HG03108 (cell line): ENCODE measurements at regions not wholly inside any gene's neighbourhood (a gene's known extent, or its start where the extent isn't known, plus 50 kb on each side); places are given as distances from the start of the nearest gene placed in this dataset.

Source experiments
- ATAC-seq: cut with Tn5 transposase; IDR thresholded peaks from one replicate; pipeline ENCODE4 v1.9.1; 2021; ENCODE audit warnings: moderate library complexity; ENCODE audit not compliant: unreplicated experiment

DNA sequence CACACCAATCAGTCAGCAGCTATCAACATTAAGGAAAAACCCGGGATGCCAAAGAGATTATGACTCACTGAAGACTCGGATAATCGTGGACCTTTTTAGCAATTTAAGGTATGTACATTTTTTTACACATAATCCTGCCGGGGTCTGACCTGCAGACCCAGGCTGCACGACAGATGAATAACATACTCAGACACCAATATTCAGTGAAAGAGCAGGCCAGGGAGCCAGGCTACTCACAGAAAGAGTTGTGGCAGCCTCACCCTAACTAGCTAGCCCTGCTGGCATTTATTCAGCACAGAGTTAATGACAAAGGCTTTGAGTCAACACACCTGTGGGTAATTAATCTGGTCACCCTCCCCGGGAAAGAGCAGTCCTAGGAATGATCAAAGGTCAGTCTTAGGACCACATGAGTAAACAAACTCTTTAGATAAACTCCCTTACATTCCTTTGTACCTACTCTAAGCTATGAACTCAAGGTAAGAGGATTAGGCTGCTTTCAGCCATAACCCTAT is 727.5 kb downstream of the TBL1XR1 start:
- ATAC-seq, result no peak

- ATAC-seq, result no peak
Observed at GRCh38 chr3:176463610-176464009, 733.7 kb downstream of the TBL1XR1 start.

DNA sequence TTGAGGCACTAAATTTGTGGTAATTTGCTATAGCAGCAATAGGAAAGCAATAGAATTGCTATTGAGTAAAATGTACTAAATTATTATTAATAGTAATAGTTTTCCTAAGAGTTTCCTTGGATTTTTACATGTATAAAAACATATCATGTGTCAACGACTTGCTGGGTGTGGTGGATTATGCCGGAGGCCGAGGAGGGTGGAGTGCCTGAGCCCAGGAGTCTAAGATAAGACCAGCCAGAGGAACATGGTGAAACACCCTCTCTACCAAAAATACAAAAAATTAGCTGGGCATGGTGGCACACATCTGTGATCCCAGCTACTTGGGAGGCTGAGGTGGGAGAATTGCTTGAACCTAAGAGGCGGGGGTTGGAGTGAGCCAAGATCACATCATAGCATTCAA is 749.9 kb downstream of the TBL1XR1 start:
- ATAC-seq, result no peak

DNA sequence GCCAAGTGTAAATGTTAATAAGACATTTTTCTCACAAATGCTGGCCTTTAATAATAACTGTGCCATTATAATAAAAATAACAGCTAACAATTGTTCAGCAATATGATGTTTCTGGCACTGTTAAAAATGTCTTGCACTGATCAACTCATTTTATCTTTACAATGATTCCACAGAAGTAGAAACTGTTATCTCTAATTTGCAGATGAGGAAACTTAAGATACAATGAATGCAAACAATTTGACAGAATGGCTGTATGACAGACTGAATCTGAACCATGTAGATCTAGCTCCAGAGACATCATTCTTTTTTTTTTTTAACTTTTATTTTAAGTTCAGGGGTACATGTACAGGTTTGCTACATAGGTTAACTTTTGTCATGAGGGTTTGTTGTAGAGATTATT is 755.0 kb downstream of the TBL1XR1 start:
- no peak for ATAC-seq

- ATAC-seq, result no peak
Observed at GRCh38 chr3:176439729-176440128, 757.6 kb downstream of the TBL1XR1 start.

- ATAC-seq, result no peak
Observed at GRCh38 chr3:176431991-176432390, 765.3 kb downstream of the TBL1XR1 start.

DNA sequence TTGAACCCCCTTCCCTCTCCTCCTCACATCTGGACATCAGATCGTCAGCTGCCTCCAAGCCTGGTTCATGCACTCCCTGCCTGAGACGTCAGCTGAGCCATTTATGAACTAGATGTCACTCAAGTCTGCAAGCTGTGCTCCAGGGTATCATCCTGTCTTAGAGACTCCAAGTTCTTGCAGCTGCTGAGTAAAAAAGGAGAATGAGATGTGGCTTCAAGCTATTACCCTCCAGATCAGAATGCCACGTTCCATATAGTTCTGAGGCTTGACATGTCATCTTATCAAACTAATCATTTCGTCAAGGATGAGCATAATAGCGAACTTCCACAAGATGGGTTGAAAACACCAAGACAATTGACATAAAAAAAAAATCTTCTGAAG is 766.3 kb downstream of the TBL1XR1 start:
- no peak for ATAC-seq

DNA sequence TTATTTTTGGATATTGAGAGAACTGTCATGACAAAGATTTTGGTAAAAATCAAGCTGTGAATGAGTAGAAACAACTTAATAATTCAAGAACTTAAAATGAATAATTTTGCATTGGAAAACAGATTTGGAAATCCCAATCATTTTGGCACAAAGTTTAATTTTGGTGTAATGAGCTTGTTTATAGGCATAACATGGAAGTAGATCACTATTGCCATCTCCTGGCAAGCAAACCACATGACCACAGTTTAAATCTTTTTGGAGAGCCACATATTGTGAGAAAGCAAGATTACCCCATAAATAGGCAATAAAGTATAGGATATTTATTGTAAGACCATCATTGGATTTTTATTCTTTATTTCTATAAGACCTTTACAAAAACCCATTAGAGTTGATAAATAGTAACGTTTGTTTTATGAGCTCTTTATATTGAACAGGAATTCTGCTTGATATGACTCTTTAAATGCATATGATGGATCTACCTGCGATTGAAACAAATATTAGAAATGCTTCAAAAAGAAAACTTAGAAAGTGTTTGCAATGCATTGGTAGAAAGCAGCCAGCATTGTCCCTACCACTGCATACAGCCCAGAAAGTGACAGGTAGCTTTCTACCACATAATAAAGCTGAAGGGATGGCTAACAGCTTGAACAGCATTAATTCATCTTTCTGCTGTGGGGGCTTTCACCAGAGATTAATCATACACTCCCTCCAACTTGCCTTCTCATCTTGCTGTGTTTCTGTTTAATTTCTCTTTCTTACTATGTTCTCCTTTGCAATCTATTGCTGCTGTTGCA is 766.8 kb downstream of the TBL1XR1 start:
- ATAC-seq, result no peak

- no peak for ATAC-seq
Observed at GRCh38 chr3:176428552-176428951, 768.7 kb downstream of the TBL1XR1 start.

GRCh38 chr3:176426371-176426770 is 770.9 kb downstream of the TBL1XR1 start:
- no peak for ATAC-seq

DNA sequence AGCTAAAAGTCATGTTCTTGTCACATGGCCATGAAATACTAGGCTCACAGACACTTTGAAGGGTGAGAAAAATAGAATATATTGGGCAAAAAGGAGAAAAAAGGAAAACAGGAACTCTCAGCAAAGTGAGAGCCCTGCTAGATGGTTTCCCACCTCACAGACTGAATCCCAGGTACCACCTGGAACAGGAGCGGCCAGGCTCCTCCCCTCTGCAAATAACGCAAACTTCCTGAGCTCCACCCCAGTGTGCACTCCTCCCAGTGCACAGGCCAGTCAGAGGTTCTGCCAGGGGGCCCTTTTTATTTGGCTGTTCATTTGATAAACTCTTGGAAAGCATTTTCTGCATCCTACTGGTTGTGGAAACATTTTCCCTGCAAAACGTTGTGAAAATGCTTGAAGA is 780.4 kb downstream of the TBL1XR1 start:
- no peak for ATAC-seq

GRCh38 chr3:176415661-176416295 is 781.5 kb downstream of the TBL1XR1 start:
- ATAC-seq, result no peak

DNA sequence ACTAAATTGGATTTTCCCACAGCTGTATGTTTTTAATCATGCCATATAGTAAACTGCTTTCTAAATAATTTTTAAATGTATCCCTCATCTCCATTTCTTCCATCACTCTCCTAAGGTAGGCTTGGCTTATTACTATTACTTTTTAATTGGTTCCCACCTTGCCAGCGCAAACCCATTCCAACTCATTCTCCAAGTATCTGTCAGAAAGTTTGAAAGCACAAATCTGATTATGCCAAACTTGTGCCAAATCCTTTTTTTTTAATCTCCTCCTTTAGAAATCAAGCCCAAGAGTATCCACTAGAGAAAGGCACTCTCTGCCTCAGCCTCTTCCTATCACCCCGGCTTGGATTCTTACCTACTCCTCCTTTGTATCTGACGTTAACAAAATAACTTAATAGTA is 784.5 kb downstream of the TBL1XR1 start:
- ATAC-seq, result no peak

DNA sequence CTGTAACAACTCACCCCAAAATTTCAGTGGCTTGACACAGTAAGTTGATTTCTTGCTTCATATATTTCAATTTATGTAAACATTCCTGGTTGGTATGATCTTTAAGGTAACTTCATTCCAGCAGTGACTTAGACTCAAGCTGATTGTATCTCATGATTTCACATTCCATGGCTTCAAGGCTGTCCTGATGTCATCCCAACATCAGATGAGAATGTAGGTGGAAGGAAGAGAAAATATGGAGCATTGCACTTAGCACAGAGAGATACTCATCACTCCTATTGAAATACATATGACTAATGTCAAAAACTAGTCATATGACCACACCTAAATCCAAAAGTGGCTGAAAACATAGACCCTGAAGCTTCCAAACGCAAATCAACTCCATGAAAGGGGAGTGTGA is 793.8 kb downstream of the TBL1XR1 start:
- no peak for ATAC-seq

- no peak for ATAC-seq
Observed at GRCh38 chr3:176401211-176401610, 796.1 kb downstream of the TBL1XR1 start.

- ATAC-seq, result no peak
Observed at GRCh38 chr3:176399193-176399592, 798.1 kb downstream of the TBL1XR1 start.

DNA sequence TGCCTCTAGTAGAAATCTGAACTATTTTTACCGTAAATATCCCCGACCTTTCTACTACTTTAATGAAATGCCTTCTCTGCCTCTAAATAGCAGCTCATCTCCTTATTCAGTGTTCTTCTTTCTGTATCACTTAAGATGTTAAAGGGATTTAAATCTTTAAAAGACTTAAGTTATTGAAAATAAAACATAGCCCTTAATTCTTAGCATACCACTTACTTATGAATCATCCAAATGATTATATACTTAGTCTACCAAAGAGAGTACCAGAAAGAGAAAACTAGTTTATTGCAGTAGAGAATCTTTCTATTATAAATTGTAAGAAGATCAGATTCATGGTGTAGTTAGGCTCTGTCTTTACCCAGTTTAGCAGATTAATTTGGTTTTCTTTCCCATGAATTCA is 802.0 kb downstream of the TBL1XR1 start:
- ATAC-seq, result no peak

GRCh38 chr3:176378789-176379188 is 818.5 kb downstream of the TBL1XR1 start:
- no peak for ATAC-seq

DNA sequence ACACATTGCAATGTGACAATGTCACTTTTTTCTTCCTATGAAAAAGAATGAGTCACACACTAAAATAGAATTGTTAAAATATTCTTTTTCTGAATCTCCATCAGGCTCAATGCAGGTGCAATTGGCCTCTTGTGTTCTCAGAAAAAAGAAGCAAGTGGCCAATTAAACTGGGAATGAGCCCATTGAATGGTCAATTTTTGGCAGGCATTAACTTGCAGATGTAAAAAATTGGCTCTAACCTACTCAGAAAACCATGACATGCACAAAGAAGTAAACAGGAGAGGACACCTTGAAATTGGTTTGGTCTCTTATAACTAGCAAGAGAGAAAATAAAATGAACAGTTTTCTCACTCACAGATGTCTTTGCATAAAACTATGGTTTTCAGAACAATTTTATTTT is 820.8 kb downstream of the TBL1XR1 start:
- ATAC-seq, result no peak

DNA sequence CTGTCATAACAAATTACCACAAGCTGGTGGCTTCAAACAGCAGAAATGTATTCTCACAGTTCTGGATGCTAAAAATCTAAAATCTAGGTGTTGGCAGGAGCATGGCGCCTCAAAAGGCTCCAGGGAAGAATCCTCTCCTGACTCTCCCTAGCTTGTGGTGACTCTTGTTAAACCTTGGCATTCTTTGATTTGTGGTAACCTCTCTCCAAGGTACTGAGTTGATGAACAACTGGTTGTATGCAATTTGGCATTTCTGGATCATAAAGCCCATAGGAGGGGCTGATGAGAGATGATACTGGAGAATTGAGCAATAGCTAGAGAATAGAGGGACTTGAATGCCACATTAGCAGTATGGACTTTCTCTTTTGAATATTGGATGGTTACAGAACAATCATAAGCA is 821.8 kb downstream of the TBL1XR1 start:
- no peak for ATAC-seq

DNA sequence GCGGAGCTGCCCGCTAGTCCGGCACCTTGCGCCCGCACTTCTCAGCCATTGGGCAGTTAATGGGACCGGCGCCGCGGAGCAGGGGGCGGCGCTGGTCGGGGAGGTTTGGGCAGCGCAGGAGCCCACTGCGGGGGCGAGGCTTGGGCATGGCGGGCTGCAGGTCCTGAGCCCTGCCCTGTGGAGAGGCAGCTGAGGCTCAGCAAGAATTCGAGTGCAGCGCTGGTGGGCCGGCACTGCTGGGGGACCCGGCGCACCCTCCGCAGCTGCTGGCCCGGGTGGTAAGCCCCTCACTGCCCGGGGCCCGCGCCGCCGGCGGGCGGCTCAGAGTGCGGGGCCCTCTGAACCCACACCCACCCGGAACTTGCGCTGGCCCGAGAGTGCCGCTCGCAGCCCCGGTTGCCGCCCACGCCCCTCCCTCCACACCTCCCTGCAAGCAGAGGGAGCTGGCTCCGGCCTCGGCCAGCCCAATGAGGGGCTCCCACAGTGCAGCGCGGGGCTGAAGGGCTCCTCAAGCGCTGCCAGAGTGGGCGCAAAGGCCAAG is 835.0 kb downstream of the TBL1XR1 start:
- no peak for ATAC-seq

- ATAC-seq, result no peak
Observed at GRCh38 chr3:176359211-176359610, 838.1 kb downstream of the TBL1XR1 start.
